Thyroid gland (tissue), 4 donors: ENCODE measurements at regions not wholly inside any gene's neighbourhood (a gene's known extent, or its start where the extent isn't known, plus 50 kb on each side); places are given as distances from the start of the nearest gene placed in this dataset.

Source experiments
- DNase-seq, 2 donors: peaks; one replicate each; pipeline ENCODE4 v3.0.0-alpha.2; 2019
- H3K27ac ChIP-seq, 3 donors: fragments of 200-600 bp; sonication (generic); 1 replicate in 2 of 3; 2 replicates in 1 of 3; pipeline ENCODE4 v1.5.1; 2016 to 2019; ENCODE audit warnings: mild to moderate bottlenecking in 1 of 3, moderate library complexity in 1 of 3
- H3K27me3 ChIP-seq: fragments of 200-600 bp; sonication (generic); one replicate; pipeline ENCODE4 v1.5.1; 2019
- H3K36me3 ChIP-seq, 2 donors: fragments of 200-600 bp; sonication (generic); one replicate each; pipeline ENCODE4 v1.5.1; 2016 to 2019
- H3K4me1 ChIP-seq, 2 donors: fragments of 200-600 bp; sonication (generic); one replicate each; pipeline ENCODE4 v1.5.1; 2017 to 2019
- H3K4me3 ChIP-seq, 3 donors: fragments of 200-600 bp; sonication (generic); replicated peaks in 1 of 3; 1 replicate in 2 of 3; 2 replicates in 1 of 3; pipeline ENCODE4 v1.5.1; 2016; ENCODE audit warnings: mild to moderate bottlenecking in 1 of 3
- H3K9me3 ChIP-seq: fragments of 200-600 bp; sonication (generic); one replicate; pipeline ENCODE4 v1.5.1; 2017
- CTCF ChIP-seq, 6 experiments: fragments of 200-600 bp in 3 of 6; fragments of 450-650 bp in 3 of 6; sonication (generic) in 3 of 6; IDR thresholded peaks; one replicate each; pipeline ENCODE4 v1.5.1; 2016 to 2019; ENCODE audit warnings: antibody characterized with exemption in 6 of 6, mild to moderate bottlenecking in 2 of 6, inconsistent platforms in 1 of 6, moderate library complexity in 1 of 6
- POLR2A ChIP-seq, 2 donors: fragments of 450-650 bp; IDR thresholded peaks; one replicate each; pipeline ENCODE4 v1.6.1; 2017; ENCODE audit warnings: antibody characterized with exemption in 2 of 2, mild to moderate bottlenecking in 2 of 2, moderate library complexity in 1 of 2
- WGBS, 2 donors: methylation state at CpG; one replicate each; pipeline ENCODE4 v1.1.5; 2017; 5-methylcytosine and 5-hydroxymethylcytosine counted together
- intact Hi-C: fragments of 100-400 bp; cut with DNase I; formaldehyde crosslinking; loops from one replicate; pipeline ENCODE4 v1.15.1; 2023

- H3K27me3 ChIP-seq, result no peaks in the 10 kb centered on the region
- WGBS, 2 donors, result 81 to 82% methylated on average over 5 of the region's 5 CpGs
- no peak overlapping the region for H3K27ac ChIP-seq
- intact Hi-C loops, result no loop called here
- H3K9me3 ChIP-seq, result no peaks in the 10 kb centered on the region
- H3K4me1 ChIP-seq, result no peaks in the 10 kb centered on the region
- H3K4me3 ChIP-seq, result no peak overlapping the region
- H3K36me3 ChIP-seq, result no peaks in the 10 kb centered on the region
- TF ChIP-seq CTCF (IDR thresholded peaks at IDR 0.05), result no peak
- no peak for TF ChIP-seq POLR2A (IDR thresholded peaks at IDR 0.05)
- DNase-seq, result no peak
Observed at GRCh38 chr3:161689584-161690298, 193.1 kb downstream of the OTOL1 start.

GRCh38 chr3:161690299-161690620 lies 193.7 kb downstream of the OTOL1 start:
- no peak for TF ChIP-seq CTCF (IDR thresholded peaks at IDR 0.05)
- no peak for TF ChIP-seq POLR2A (IDR thresholded peaks at IDR 0.05)
- intact Hi-C loops, result no loop called here
- H3K27me3 ChIP-seq, result no peaks in the 10 kb centered on the region
- DNase-seq, result no peak
- no peaks in the 10 kb centered on the region for H3K4me1 ChIP-seq
- H3K9me3 ChIP-seq, result no peaks in the 10 kb centered on the region
- H3K27ac ChIP-seq, result no peak overlapping the region
- no peaks in the 10 kb centered on the region for H3K36me3 ChIP-seq
- WGBS, 2 donors, result 69 to 70% methylated on average over 3 of the region's 3 CpGs
- H3K4me3 ChIP-seq, result no peak overlapping the region

- no peaks in the 10 kb centered on the region for H3K9me3 ChIP-seq
- TF ChIP-seq CTCF (IDR thresholded peaks at IDR 0.05) (no peak), POLR2A (IDR thresholded peaks at IDR 0.05) (no peak)
- no peak for DNase-seq
- no peak overlapping the region for H3K4me3 ChIP-seq
- H3K36me3 ChIP-seq, result no peaks in the 10 kb centered on the region
- no peak overlapping the region for H3K27ac ChIP-seq
- no peaks in the 10 kb centered on the region for H3K4me1 ChIP-seq
- H3K27me3 ChIP-seq, result no peaks in the 10 kb centered on the region
- intact Hi-C loops, result no loop called here
- 80 to 88% methylated on average over 1 of the region's 1 CpG for WGBS, 2 donors
Observed at GRCh38 chr3:161691677-161692076, 195.1 kb downstream of the OTOL1 start.

DNA sequence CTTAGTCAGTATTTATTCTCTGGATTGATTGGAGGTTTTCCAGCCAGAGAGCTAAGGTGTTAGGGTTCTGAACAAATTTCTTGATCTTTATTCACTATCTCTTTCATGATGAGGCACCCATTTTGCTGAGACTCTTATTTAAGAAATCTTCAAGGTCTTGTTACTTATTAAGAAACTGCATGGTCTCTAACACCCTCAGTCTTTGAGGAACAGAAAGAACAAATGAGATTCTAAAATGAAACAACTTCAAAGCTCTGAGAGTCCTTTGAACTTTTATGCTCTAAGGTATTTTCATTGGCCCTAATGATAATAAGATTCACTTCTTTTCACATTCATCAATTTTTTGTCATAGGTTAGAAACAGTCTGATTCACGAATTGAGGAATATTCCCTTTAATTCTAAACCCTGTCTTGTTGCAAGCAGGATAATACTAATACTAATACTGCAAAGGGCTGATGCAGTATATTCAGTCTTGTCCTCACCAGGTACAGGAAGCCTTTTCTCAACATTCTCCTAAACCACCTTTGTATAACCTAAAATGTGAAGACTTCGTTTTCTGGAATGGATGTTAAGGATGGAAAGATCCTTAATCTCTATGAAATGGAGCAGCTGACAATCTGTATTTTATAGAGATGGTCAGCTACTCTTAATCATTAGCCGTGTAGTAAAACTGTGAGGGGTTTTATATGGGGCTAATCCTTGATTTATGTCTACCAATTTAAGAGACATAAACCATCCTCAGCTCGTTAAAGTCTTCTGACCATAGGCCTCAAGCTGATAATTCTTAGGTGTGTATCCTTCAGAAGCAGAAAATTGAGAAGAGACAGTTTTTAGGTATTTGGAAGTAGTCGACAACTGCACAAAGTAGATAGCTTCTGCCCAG lies 198.3 kb downstream of the OTOL1 start:
- no peak for TF ChIP-seq POLR2A (IDR thresholded peaks at IDR 0.05)
- TF ChIP-seq CTCF (IDR thresholded peaks at IDR 0.05), result no peak
- no peaks in the 10 kb centered on the region for H3K9me3 ChIP-seq
- 79 to 80% methylated on average over 5 of the region's 5 CpGs for WGBS, 2 donors

GRCh38 chr3:161695811-161696210 lies 199.2 kb downstream of the OTOL1 start:
- intact Hi-C loops, result no loop called here
- TF ChIP-seq POLR2A (IDR thresholded peaks at IDR 0.05) (no peak), CTCF (IDR thresholded peaks at IDR 0.05) (no peak)
- Histone ChIP-seq H3K9me3 (no peaks in the 10 kb centered on the region), H3K4me1 (no peaks in the 10 kb centered on the region), H3K36me3 (no peaks in the 10 kb centered on the region), H3K27ac (no peak overlapping the region), H3K4me3 (no peak overlapping the region), H3K27me3 (no peaks in the 10 kb centered on the region)
- no peak for DNase-seq
- 56 to 70% methylated on average over 1 of the region's 1 CpG for WGBS, 2 donors

More for the DNA sequence above, 198.3 kb downstream of the OTOL1 start:
- intact Hi-C loops, result no loop called here
- H3K4me3 ChIP-seq, result no peak overlapping the region
- no peak for DNase-seq
- H3K4me1 ChIP-seq, result no peaks in the 10 kb centered on the region
- no peaks in the 10 kb centered on the region for H3K27me3 ChIP-seq
- no peaks in the 10 kb centered on the region for H3K36me3 ChIP-seq
- H3K27ac ChIP-seq, result no peak overlapping the region
